ENCODE measurements at regions not wholly inside any gene's neighbourhood (a gene's known extent, or its start where the extent isn't known, plus 50 kb on each side); places are given as distances from the start of the nearest gene placed in this dataset.

DNA sequence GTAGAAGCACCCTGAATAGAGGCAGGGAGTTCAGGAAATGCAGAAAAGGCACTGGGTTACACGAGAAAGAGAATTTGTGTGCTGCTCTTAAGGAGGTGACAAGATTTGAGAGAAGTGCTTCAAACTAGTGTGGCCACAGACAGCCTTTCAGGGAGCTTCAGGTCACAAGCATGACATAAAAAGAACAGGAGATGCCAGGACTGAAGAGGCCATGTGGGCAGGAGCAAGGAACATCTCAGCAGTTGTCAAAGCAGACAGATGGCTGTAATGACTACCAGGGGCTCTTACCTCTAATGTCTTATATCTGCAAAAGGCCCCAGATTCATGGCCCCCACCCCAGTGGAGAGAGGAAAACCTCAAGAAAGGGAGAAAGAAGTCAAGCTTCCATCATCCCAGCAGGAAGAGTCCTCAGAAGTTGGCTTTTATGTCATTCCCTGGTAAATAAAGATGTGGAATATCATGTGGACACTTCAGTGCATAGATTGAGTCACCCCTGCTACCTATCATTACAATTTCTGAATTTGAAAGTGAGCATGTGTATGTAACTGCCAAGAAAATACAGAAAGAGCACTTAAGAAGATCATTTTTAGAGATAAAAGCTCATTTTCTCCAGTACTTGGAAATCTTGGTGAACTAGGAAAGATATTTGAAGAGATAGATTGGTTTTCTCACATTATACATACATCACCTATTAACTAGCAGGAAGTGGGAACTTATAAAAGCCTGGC lies 214.4 kb upstream of the RORB start:
- DNase-seq = no peak

DNA sequence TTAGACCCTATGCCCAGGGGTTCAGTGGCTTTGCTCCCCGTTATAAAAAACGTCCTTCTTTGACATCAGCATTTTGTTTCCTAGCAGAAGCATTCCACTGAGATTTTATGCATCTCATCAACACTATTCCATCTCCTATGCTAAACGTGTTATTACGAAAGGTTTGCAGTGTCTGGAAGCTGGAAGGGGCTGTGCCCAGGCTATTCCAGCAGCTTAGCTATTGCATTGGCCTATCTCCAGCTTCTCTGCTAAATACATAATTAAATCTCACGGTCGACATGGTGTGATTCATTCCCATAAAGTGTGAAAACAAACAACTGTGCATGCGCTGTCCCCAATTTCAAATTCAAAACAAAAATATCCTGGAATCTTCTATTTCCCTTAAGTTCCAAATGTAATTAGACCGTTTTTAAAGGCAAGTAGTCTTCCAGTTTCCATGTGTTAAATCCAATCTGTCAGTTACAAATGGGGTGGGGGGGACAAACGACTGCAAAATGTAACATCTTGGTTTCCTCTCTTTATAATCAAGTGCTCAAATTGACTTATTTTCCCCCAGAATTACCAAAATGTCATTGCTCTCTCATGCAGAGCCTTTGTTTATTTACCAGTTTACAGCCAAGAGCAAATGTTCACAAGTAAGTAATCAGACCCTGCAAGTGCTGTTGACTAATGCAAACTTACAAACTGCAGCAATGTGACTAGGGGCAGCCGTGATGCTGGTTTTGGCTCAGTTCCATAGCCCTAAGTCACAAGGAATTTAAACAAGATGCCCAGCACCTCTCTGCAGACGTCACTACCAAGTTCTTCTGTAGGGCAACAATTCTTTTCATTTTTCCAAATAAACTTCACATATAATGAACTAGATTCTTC lies 212.3 kb upstream of the RORB start:
- no peak for DNase-seq

DNA sequence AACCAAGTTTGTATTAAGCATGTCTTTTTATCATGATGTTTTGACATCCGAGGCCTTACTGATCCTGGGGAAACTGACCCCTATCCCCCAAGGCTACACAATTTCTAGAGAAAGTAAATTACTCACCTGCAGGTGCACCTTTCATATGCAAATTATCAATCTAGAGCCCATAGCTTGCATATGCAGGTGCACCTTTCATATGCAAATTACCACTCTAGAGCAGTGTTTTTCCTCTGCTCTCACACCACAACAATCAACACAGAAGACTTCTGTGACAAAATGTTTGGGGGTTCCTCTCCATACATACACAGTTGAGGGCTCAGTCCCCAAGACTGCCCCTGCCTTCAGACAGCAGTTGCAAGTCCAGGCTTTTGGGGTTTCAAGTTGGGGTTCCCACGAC lies 203.7 kb upstream of the RORB start:
- DNase-seq = no peak

DNA sequence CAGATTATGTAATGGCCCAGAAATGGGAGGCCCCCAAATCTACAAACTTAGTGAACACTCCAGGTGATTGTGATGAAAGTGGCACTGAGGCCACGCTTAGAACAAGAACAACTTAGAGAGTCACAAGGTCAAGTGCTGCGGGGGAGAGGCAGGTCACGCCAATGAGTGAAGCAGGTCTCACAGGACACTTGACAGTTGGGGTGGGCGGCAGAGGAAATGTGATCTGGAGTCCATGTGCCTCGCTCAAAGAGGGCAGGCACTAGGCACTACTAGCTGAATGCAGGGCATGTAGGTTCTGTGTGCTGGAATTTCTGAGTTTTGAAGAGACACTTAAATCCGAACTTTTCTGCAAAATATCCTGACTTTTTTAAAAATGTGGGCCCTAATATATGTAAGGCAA lies 193.2 kb upstream of the RORB start:
- DNase-seq = no peak

DNA sequence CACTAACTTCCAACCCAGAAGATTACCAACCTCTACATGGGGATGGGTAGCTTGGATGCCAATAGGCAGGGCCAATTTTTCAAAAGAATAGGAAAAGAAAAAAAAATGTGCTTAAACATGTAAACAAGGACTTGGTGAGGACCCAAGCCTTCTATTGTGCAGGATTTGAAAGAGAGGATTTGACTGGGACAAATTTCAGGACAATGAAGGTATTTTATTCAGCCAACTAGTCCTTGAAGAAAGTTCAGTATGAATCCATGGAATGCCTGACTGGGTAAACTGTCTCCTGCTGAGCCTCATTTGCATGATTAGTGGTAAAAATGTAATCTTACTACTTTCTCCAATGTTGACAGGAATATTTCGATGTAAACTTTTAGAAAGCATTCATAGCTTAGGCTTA lies 192.5 kb upstream of the RORB start:
- DNase-seq = no peak

DNA sequence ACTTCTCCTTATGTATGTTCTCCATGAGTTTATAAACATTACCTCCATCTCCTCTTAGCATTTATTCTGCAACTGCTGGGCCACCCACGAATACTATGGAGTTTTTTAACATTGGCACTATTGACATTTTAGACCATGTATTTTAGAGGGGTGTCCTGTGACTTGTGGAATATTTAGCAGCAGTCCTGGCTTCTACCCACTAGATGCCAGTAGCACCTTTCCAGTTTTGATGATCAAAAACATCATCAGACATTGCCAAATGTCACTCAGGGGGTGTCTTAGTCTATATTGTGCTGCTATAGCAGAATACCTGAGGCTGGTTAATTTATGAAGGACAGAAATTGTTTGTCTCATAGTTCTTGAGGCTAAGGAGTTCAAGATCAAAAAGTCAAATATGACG lies 187.5 kb upstream of the RORB start:
- no peak for DNase-seq

DNA sequence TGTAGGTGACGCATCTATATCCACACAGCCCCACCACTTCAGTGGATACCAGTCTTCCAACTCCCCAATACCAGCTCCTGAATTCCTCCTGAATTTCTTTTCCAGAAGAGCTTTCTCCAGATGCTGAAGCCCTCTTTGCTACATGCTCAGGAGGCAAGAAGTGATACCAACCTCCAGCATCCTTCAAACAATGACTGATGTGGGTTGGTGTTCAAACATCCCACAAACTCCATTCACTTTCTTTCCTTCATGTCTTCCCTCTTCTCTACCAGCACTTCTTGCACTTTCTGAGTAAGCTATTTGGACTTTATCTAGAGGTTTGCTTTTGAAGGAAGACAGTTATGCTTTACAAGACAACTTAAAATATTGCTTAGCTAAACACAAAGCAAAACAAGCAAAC lies 179.9 kb upstream of the RORB start:
- DNase-seq = no peak

DNA sequence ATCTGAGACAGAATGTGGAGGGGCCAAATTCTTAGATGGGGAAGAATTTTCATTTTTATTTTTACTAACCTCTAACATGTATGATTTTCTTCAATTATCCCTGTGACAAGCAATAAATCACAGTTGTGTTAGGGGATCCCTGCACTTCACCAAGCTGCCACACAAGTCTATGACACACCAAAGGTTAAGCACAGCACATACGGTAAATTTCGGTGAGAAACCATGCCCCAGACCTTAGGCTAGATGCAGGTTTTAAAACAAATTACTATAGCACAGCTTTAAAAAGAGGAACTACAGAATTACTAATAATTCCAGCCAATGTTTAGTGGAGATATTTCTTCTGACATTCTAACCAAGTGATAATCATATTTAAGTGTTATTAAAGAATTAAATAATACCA lies 175.7 kb upstream of the RORB start:
- no peak for DNase-seq

DNA sequence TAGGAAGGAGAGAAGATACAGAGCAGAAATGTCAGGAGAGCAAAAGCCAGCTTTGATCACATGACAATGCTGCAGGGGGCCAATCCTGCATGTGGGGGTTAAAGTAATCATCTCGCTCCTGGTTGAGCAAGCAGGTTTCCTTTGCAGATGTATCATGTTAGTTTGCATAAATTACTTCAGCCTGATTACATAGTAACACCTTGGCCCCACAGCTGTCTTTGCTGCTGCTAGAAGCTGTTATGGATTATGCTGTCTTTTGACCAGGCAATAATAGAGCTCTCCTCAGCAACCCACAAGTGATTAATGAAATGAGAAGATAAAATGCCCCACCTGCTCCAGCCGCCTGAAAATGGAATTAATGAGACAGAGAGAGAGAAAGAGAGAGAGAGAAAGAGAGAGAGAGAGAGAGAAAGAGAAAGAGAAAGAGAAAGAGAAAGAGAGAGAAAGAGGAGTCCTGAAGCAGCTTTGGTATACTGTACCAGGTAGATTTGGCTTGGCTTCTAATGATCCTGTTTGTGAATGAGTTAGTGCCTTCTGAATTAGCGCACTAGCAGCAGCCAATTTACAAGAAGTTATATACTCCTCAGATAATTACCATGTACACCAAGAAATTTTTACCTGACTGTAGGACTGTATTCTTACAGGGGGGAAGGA lies 174.3 kb upstream of the RORB start:
- no peak for DNase-seq

DNA sequence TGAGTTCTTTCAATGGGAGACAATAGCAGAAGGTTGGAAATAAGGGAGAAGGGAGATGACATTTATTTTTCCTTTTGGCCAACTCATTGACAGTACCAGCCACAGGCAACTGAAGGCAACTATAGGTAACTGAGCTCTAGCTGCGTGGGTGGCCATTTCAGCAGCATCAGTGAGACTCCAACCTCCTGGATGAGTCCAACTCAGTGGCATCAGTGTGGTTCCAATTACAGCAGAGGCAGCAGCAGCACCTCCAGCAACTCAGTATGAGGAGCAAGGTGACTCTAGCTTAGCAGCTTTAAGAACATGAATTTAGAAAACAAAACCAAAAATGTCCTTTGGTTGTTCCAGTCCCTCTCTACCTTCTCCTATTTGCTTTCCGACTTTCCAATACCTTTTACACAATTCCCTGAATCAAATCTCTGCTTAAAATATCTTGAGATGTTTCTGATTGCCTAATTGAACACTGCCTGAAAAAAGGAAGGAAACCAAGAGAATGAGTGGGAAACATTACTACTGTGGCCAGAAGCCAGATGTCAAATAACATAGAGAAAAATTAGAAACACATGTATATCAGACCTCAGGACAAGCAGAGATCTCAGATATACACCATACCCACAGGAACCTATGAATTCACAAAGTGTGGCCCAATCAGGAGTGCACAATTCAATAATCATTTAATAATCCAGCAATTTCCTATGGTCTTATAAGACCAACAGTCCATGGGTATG lies 166.5 kb upstream of the RORB start:
- no peak for DNase-seq

DNA sequence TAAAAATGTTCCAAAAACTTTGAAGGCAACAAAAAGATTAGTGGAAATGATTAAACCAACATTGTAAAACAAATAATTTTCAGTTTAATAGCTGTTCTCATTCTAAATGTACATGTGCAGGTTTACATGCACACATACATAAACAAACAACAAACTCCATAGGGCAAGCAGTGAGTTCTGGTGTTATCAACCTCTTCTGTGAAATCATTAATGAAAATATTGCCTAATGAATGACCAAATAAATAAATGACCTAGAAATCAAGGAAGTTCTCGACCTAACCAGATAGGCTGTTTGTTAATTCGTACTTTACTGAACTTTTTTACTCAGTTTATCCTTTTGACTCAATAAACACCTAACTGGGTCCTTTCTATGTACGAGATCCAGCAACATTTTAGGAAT lies 165.5 kb upstream of the RORB start:
- DNase-seq = no peak

DNA sequence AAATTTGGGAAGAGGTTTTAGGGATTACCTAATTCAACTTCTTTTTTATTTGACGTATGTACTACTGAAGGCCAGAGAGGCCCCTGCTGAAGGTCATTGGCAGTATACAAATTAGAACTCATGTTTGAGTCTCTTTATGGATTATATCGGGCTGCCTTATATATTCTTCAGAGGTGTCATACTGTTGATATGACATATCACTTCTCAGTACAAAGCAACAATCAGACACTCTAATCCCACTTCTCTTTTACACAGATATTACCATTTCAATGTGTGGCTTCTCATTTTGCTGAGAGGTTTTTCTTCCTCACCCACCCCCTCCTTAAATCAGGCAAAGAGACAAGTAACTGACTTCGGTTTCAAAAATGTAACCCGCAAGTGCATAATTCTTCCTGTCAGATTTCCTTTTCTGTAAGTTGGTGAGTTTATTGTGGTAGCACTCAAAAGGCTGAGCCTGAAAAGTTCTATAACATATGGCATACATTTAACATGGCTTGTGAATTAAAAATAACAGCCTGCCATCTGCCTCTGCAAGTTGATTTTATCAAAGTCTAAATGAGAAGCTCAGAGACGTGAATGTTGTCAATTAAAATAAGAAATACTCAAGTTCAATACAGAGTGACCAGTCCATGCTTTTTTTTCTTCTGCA lies 163.6 kb upstream of the RORB start:
- DNase-seq = no peak

DNA sequence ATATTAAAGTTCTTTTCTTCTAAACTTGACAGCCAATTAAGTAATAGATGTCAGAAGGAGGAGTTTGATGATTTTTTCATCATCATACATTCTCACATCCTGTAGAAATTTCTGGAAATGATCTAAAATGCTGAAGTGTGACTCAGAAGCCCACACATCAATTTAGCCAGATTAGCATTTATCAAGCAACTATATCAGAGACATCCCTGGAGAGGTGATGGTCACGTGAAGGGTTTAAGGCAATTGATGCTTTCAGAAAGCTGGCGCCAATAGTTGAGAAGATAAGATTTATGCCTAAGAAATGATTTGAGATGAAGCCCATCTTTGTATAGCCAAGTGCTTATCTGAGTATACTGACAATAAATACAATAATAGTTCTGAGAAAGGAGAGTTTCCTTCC lies 162.9 kb upstream of the RORB start:
- no peak for DNase-seq

DNA sequence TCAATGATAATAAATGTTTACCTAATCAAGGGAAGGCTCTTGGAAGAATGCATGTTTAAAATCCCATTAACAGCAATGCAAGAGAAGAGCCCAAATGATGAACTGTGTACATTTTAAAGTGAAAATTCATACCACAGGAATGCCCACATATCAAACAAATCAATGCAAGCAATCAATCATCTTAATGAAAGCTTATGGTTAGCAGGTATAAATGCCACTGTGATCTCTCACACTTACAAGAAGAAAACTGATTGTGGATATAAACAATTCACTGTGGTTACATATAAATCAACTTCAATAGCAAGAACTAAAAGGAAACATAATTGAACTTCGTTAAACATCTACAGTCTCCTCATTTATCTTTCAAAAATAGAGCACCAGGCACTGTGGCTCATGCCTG lies 161.0 kb upstream of the RORB start:
- no peak for DNase-seq

DNA sequence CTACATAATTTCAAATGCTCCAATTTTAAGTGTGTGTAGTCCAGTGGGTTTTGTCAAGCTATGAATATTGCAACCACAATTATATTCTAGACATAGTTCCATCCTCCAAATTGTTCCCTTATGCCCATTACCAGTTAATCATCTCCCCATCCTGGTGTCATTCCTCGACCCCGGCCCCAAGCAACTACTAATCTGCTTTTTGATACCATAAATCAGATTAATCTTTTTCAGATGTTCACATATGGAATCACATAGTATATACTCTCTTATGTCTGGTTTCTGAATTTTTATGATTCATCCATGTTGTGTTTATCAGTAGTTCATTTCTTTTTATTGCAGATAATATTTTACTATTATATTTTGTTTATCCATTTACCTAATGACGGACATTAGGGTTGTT lies 148.4 kb upstream of the RORB start:
- DNase-seq = no peak

DNA sequence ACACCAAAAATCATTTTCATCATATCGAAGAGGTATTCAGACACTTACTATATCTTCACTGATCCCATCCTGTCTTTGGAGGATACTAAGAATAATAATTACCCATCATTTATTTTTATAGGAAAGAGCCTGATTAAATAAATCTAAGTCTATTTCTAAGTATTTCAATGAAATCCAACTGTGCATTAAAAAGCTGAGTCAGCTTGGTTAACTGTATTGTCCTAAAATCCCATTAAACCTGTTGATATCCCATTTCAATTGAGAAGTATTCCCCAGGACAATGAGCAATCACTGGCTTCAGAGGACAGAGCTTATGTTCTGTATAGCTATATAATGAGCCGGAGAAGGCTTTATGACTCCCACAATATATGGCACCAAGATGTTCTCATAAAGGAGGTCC lies 142.0 kb upstream of the RORB start:
- no peak for DNase-seq

DNA sequence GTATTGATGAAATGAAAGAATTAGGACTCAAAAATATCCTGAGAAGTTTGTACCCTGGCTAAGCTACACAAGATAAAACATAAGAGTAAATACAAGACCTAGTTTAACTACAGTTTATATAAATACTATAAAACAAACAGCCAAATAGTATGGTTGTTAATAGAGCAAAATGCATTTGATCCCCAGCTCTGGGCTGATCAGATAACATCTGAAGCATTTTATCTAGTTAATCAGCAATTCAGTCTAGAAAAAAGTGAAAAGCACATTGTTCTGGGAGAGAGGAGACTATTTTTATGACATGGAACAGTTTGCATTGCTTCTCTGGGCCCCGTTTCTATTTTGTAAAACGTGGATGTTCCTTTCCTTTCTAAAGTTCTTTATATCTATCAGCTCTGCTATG lies 139.6 kb upstream of the RORB start:
- no peak for DNase-seq

DNA sequence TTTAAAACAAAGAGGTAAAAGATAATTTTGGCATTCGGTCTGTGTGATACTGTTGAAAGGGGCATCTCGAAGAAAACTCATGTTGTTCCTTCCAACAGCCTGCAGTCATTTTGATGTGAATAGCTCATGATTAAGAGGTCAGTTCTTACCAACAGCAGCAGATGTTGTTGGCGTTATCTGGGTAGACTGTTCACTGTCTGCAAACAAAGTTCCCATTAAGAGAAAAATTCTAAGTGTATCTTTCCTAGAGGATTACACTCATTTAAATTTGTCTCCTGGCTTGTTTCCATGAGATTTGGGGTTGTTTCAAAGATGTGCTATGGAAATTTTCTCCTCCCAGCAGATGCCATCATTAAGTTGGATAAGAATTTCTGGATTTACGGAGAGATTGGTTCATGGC lies 138.2 kb upstream of the RORB start:
- no peak for DNase-seq

DNA sequence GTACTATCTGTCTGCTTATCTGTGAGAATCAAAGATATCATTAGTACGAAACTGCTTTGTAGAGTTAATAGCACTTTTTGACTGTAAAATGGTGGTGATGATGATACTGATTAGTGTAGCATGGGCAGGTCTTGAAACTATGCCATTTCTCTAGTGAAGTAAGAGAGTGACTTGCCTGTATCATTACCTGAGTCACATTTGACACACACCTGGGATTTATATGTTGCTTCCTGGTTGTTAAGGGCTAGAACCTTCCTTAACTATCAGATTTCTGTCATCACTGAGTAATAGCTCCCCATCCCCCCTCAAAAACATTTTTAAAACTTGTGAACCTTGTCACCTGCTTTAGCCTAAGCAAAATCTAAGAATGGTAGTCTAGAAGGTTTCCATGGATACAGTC lies 135.6 kb upstream of the RORB start:
- DNase-seq = no peak

DNA sequence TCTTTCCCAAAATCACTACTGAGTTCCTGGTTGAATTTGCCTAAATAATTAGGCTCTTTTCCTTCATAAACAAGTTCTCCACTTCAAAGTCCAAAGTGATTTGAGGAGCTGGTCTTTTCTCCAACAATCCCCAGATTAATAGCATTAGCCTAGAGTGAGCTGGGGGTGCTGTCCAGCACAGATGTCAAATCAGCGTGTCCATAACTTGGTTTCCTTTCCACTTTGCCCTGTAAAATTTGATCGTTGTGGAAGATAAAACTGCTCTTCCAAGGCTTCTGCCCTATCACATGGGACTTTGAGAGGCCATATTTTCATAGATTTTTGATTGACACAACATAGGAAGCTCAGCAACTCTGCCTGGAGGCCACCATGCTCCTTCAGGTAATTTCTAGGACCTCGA lies 134.7 kb upstream of the RORB start:
- DNase-seq = no peak

DNA sequence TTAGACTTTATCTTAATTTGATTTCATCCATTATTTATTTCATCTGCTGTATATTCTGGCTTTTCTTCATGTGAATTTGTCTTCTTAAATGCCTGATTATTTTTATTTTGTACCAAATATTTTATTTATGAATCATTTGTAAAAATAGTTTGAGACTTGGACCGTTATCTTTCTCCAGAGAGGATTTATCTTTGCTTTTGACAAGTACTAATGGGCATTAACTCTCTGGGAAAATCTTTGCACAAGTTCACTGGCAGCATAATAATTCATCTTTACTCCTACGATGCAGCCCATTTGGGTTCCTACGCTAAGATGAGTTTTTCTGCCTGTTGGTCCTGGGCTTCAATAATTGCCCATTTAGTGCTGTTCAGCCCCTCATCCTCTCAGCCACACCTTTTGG lies 131.0 kb upstream of the RORB start:
- DNase-seq = no peak

DNA sequence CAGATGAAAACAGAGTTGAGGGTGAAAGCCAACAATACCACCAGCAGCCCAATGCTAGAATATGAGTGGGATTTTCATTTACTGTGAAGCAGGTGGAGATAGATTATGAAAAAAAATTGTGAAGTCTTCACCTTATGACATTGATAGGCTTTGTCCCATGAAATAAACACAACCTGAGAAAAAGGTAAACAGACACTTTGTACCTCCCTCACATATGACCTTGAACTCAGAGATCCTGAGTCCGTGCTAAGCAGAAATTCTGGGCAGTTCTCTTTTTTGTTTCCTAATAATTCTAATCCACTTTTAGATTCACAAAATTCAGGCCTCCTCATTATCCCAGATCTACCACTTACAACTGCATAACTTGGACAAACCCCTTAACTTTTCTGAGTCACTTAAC lies 127.3 kb upstream of the RORB start:
- DNase-seq = no peak

DNA sequence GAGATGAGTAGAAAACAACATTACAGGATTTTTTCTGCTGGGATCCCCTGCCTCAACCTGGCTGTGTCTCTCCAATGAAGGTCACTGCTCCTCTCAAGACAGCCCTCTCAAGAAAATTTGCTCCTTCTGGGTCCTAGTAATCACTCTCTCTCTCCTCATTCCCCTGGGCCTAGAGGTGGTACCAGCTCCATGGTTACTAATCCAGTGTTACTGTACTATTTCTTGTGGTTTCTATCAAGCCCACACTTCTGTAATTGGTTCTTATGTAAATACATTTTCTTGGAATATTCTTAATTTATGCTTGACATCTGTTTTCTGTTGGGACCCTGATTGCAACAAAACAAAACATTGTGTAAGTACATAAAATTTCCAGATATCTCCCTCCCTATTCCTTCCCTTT lies 123.8 kb upstream of the RORB start:
- no peak for DNase-seq
